H1 (cell line): ENCODE measurements at regions not wholly inside any gene's neighbourhood (a gene's known extent, or its start where the extent isn't known, plus 50 kb on each side); places are given as distances from the start of the nearest gene placed in this dataset.

ENCODE experiments used
- GTF2F1 ChIP-seq: IDR thresholded peaks from 2 replicates; pipeline ENCODE4 v1.6.1; 2012; ENCODE audit warnings: low read depth, low read length, improper control_type of control experiment, borderline replicate concordance
- HDAC2 ChIP-seq, 2 experiments: fragments of 300-600 bp in 1 of 2; sonication (generic) in 1 of 2; IDR thresholded peaks; 2 replicates each; pipeline ENCODE4 v1.6.1; 2011 to 2012; ENCODE audit warnings: low read depth in 2 of 2, low read length in 2 of 2, mild to moderate bottlenecking in 2 of 2, moderate library complexity in 2 of 2, borderline replicate concordance in 1 of 2, inconsistent platforms in 1 of 2
- KDM4A ChIP-seq: IDR thresholded peaks from one replicate; pipeline ENCODE4 v1.7.1; 2012; ENCODE audit warnings: low read depth, mild to moderate bottlenecking, moderate library complexity, low read length, inconsistent platforms; ENCODE audit not compliant: severe bottlenecking
- POLR2A ChIP-seq, 2 experiments: IDR thresholded peaks; 1 replicate in 1 of 2; 2 replicates in 1 of 2; pipeline ENCODE4 v1.6.1; 2011; ENCODE audit warnings: low read depth in 2 of 2, low read length in 2 of 2, mild to moderate bottlenecking in 2 of 2; ENCODE audit errors: control extremely low read depth in 1 of 2
- SAP30 ChIP-seq: fragments of 300-600 bp; sonication (generic); IDR thresholded peaks from 2 replicates; pipeline ENCODE4 v1.7.1; 2012; ENCODE audit warnings: low read length, moderate library complexity, mild to moderate bottlenecking, inconsistent platforms; ENCODE audit not compliant: insufficient read depth, insufficient replicate concordance
- SIN3A ChIP-seq, 2 experiments: IDR thresholded peaks in 1 of 2; conservative IDR thresholded peaks in 1 of 2; 2 replicates each; pipeline ENCODE4 v1.6.1; 2011 to 2012; ENCODE audit warnings: low read length in 2 of 2, improper control_type of control experiment in 1 of 2, low read depth in 1 of 2, mild to moderate bottlenecking in 1 of 2
- SRF ChIP-seq: IDR thresholded peaks from 2 replicates; pipeline ENCODE4 v1.6.1; 2011; ENCODE audit warnings: mild to moderate bottlenecking, low read depth, low read length, moderate library complexity
- TAF7 ChIP-seq: optimal IDR thresholded peaks from 2 replicates; pipeline ENCODE3; 2011; ENCODE audit warnings: low read depth, mild to moderate bottlenecking, inconsistent platforms, low read length, moderate library complexity, borderline replicate concordance
- TBP ChIP-seq: IDR thresholded peaks from 2 replicates; pipeline ENCODE4 v1.6.1; 2011; ENCODE audit warnings: low read depth, low read length, improper control_type of control experiment
- TF ChIP-seq, protein P1 (sequence below): fragments of 300-600 bp; sonication (generic); IDR thresholded peaks from 2 replicates; pipeline ENCODE4 v1.7.1; 2012; ENCODE audit warnings: low read length, moderate library complexity, mild to moderate bottlenecking, inconsistent platforms; ENCODE audit not compliant: insufficient replicate concordance

DNA sequence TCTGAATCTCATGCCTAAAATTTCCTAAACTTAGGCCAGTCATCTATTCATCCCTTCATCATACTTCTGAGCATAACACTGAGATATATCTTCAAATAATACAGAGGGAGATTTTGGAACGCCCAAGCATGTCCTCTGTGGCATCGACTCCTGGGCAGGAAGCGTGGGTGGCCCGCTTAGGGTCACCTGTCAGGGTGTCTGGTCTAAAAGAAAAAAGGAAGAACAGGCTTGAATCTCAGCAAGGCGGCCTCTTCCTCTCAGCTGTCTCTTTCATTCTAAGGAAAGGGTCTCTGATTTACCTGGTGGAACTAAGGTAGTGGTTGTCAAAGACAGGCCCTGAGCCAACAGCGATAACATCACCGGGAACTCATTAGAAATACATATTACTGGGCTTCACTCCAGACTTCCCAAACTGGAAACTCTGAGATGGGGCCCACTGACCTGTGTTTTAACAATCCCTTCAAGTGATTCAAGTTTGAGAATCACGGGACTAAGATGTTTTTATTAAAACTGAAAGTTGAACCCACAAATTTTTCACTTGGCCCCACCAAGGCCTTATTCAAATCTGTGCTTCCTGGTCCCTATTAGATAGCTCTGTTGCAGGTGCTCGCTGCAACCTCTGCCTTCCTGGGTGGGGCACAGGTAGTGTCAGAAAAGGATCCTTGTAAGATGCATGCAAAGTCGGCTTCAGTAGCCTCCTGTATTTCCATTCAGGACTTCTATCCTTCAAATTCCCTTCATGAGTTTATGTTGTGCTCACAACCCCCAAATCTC is 162.3 kb upstream of the CCDC68 start (continued):
- TF ChIP-seq, protein P1, sequence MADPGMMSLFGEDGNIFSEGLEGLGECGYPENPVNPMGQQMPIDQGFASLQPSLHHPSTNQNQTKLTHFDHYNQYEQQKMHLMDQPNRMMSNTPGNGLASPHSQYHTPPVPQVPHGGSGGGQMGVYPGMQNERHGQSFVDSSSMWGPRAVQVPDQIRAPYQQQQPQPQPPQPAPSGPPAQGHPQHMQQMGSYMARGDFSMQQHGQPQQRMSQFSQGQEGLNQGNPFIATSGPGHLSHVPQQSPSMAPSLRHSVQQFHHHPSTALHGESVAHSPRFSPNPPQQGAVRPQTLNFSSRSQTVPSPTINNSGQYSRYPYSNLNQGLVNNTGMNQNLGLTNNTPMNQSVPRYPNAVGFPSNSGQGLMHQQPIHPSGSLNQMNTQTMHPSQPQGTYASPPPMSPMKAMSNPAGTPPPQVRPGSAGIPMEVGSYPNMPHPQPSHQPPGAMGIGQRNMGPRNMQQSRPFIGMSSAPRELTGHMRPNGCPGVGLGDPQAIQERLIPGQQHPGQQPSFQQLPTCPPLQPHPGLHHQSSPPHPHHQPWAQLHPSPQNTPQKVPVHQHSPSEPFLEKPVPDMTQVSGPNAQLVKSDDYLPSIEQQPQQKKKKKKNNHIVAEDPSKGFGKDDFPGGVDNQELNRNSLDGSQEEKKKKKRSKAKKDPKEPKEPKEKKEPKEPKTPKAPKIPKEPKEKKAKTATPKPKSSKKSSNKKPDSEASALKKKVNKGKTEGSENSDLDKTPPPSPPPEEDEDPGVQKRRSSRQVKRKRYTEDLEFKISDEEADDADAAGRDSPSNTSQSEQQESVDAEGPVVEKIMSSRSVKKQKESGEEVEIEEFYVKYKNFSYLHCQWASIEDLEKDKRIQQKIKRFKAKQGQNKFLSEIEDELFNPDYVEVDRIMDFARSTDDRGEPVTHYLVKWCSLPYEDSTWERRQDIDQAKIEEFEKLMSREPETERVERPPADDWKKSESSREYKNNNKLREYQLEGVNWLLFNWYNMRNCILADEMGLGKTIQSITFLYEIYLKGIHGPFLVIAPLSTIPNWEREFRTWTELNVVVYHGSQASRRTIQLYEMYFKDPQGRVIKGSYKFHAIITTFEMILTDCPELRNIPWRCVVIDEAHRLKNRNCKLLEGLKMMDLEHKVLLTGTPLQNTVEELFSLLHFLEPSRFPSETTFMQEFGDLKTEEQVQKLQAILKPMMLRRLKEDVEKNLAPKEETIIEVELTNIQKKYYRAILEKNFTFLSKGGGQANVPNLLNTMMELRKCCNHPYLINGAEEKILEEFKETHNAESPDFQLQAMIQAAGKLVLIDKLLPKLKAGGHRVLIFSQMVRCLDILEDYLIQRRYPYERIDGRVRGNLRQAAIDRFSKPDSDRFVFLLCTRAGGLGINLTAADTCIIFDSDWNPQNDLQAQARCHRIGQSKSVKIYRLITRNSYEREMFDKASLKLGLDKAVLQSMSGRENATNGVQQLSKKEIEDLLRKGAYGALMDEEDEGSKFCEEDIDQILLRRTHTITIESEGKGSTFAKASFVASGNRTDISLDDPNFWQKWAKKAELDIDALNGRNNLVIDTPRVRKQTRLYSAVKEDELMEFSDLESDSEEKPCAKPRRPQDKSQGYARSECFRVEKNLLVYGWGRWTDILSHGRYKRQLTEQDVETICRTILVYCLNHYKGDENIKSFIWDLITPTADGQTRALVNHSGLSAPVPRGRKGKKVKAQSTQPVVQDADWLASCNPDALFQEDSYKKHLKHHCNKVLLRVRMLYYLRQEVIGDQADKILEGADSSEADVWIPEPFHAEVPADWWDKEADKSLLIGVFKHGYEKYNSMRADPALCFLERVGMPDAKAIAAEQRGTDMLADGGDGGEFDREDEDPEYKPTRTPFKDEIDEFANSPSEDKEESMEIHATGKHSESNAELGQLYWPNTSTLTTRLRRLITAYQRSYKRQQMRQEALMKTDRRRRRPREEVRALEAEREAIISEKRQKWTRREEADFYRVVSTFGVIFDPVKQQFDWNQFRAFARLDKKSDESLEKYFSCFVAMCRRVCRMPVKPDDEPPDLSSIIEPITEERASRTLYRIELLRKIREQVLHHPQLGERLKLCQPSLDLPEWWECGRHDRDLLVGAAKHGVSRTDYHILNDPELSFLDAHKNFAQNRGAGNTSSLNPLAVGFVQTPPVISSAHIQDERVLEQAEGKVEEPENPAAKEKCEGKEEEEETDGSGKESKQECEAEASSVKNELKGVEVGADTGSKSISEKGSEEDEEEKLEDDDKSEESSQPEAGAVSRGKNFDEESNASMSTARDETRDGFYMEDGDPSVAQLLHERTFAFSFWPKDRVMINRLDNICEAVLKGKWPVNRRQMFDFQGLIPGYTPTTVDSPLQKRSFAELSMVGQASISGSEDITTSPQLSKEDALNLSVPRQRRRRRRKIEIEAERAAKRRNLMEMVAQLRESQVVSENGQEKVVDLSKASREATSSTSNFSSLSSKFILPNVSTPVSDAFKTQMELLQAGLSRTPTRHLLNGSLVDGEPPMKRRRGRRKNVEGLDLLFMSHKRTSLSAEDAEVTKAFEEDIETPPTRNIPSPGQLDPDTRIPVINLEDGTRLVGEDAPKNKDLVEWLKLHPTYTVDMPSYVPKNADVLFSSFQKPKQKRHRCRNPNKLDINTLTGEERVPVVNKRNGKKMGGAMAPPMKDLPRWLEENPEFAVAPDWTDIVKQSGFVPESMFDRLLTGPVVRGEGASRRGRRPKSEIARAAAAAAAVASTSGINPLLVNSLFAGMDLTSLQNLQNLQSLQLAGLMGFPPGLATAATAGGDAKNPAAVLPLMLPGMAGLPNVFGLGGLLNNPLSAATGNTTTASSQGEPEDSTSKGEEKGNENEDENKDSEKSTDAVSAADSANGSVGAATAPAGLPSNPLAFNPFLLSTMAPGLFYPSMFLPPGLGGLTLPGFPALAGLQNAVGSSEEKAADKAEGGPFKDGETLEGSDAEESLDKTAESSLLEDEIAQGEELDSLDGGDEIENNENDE, result no peak
- no peak for TF ChIP-seq SIN3A (conservative IDR thresholded peaks at IDR 0.05 in 1 of 2, IDR thresholded peaks at IDR 0.05 in 1 of 2; ENCODE audit: low read depth in 1 of 2, low read length in 2 of 2)
- no peak for TF ChIP-seq POLR2A (IDR thresholded peaks at IDR 0.05; ENCODE audit: control extremely low read depth in 1 of 2, low read depth in 2 of 2, low read length in 2 of 2)
- TF ChIP-seq GTF2F1, result no peak
- TF ChIP-seq HDAC2 (IDR thresholded peaks at IDR 0.05; ENCODE audit: borderline replicate concordance in 1 of 2, low read depth in 2 of 2, low read length in 2 of 2), result no peak
- TF ChIP-seq SAP30, result no peak
- TF ChIP-seq SRF, result no peak
- no peak for TF ChIP-seq TBP
- no peak for TF ChIP-seq TAF7
- TF ChIP-seq KDM4A, result no peak
